Astrocyte of the spinal cord (primary cell): ENCODE measurements at regions not wholly inside any gene's neighbourhood (a gene's known extent, or its start where the extent isn't known, plus 50 kb on each side); places are given as distances from the start of the nearest gene placed in this dataset.
"Not testable (repeated sequence)": the region's sequence is repeated elsewhere in the genome, so short reads cannot be mapped to it uniquely, and the experiment has no call there.

Experiments used
- DNase-seq: peaks from one replicate; pipeline ENCODE4 v3.0.0; 2011; ENCODE audit warnings: low read depth, low spot score
- H3K4me3 ChIP-seq: 2 replicates; pipeline ENCODE4 v1.5.1; 2011; ENCODE audit warnings: low read depth, mild to moderate bottlenecking, low read length, moderate library complexity
- in situ Hi-C: cut with HindIII; loops from 2 replicates; pipeline ENCODE4 v1.10.0; 2017; ENCODE audit warnings: low sequenced_read_pairs
- TF ChIP-seq, protein P1 (sequence below): IDR thresholded peaks from 2 replicates; pipeline ENCODE4 v1.5.1; 2012; ENCODE audit warnings: low read depth, mild to moderate bottlenecking, low read length, inconsistent platforms

DNA sequence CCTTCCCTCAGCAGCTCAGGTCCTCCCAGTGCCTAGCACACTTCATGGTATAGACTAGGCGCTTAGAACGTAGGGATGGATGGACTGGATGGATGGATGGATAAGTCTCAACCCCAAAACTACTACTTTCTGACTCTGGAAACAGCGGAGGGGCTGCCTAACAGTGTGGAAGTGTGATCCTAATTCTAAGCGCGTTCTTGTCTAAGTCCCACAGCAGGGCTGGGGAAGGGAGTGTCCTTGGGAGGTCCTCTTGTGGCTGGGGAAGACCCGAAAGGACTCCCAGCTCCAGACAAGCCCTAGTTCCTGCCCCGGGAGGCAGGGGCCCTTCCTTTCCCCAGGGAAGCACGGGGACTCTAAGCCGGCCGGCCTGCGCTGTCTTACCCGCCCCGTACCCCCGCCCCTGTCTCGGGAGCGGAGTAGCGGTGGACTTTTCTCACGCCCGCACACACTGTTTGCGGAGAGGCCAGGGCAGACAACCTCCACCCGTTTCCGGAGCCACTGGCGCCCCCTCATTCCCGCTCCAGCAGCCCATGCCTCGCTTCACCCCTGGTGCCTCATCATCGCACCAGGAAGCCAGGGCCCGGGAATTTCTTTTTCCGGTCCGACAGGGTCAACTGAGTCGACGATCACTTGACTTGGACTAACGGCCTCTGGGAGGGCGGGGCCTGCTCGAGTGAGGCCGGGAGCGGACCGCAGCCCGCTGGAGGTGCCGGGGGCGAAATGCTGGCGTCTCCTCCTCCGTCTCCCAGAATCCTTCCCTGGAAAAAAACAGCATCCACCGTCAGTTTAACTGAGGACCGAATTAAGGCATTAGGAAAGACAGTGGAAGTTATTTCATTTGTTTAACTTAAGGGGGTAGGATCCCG lies 133.3 kb downstream of the TBC1D2B start:
- H3K4me3 ChIP-seq, result peak overlapping the region; percentile 24
- in situ Hi-C loops, result no loop called here
- TF ChIP-seq, protein P1, sequence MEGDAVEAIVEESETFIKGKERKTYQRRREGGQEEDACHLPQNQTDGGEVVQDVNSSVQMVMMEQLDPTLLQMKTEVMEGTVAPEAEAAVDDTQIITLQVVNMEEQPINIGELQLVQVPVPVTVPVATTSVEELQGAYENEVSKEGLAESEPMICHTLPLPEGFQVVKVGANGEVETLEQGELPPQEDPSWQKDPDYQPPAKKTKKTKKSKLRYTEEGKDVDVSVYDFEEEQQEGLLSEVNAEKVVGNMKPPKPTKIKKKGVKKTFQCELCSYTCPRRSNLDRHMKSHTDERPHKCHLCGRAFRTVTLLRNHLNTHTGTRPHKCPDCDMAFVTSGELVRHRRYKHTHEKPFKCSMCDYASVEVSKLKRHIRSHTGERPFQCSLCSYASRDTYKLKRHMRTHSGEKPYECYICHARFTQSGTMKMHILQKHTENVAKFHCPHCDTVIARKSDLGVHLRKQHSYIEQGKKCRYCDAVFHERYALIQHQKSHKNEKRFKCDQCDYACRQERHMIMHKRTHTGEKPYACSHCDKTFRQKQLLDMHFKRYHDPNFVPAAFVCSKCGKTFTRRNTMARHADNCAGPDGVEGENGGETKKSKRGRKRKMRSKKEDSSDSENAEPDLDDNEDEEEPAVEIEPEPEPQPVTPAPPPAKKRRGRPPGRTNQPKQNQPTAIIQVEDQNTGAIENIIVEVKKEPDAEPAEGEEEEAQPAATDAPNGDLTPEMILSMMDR, result no peak
- DNase-seq, result peak; percentile 66

DNA sequence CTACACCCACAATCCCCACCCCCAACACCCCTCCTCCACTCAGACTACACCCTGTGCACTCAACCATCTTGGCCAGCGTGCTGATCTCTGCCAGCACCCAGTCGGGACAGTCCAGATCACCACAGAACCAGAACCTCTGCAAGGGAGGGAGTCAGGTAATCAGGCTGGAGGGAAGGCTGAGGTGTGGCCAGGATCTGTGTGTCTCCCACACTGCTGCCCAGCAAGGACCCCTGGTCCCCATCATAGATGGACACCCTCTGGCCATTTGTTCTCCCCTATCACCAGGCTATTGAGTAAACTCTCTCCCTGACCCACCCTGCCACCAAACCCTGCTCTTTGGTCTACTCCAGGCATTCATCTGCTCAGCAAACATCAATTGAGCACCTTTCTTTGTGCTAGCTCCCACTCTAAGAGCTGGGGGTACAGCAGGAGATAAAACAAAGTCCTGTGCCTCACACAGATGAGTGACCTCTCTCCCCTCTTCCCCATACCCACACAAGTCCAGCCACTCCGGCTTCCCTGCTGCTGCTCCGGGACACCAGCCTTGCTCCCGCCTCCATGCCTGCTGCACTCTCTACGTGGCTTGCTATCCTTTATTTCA lies 134.8 kb downstream of the TBC1D2B start:
- in situ Hi-C loops, result no loop called here

DNA sequence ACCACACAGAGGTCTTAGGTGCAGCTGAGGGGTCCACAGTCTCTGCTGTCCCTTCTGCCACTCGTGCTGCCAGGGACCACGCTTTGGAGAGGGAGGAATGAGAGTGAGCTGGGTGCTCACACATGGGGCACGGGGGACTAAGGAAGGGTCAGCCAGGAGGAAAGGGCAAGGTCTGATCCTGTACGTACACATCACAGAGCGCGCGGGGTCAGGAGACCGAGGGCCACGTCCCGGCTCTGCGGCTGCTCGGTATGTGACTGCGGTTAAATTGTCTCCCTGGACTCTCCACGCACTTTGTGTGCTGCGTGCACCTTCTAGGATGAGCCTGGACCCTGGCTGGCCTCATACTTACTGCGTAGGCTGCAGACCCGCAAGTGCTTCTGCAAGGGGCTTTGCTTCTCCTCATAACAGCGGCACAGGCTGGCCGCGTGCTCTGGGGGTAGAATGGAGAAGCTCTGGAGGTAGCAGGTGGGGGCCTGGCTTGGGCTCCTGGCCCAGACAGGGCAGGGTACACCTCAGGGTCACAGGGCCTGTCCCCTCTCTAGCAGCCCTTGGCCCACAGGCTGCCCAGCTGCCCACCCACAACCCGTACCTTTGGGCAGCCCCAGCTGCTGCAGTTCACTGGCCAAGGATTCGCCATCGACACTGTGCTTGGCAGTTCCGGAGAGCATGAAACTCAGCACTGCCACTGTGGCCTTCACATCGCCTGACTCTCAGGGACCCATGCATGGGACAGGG lies 136.3 kb downstream of the TBC1D2B start:
- DNase-seq, in situ Hi-C loops, H3K4me3 ChIP-seq: not testable (repeated sequence)

More for the DNA sequence above, 134.8 kb downstream of the TBC1D2B start:
- H3K4me3 ChIP-seq, result no peak overlapping the region
- TF ChIP-seq, protein P1, result no peak
- no peak for DNase-seq

DNA sequence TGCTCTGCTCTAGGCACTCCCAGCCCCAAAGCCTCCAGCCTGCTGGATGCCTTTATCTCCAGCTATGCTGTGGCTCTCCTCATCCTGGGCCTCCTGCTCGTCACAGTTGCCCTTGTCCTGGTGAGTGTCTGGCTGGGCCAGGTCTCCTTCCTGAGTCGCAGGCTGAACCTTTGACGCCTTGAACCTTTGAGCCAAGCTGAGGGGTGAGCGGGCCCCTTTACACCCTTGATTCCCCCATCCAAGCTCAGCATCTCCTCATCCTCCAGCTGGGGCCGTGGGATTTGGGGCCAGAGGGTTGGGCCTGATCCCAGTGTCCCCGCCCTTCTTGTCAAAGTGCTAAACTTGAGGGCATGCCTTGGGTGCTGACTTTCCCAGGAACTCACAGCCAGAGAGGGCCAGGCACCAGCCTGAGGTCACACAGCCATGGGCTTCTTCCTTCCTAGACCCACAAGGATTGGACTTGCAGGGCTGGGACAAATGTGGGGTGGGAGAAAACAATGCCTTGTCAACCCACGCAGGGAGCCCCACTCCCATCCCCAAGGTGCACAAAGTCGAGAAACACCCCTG lies 137.0 kb downstream of the TBC1D2B start:
- in situ Hi-C loops, result no loop called here
- no peak overlapping the region for H3K4me3 ChIP-seq
- no peak for DNase-seq
- TF ChIP-seq, protein P1, result no peak

DNA sequence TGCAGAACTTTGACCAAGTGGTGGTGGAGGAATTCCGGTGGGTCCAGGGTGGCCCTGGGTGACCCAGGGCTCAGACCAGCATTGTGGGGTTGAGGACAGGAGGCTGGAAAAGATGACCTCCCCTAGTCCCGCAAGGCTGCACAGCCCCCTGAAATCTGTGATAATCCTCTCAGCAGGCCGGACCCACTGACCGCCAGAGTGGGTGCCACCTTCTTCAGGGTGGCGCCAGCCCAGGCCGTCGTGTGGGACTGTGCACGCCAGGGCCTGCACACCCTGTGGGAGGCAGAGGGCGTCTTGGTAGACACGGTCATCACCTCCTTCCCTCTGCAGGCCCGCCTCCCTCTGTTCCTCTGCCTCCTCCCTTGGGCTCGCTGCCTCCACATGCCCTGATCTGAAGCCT lies 137.7 kb downstream of the TBC1D2B start:
- TF ChIP-seq, protein P1, result no peak
- no peak for DNase-seq
- H3K4me3 ChIP-seq, result no peak overlapping the region
- in situ Hi-C loops, result no loop called here

DNA sequence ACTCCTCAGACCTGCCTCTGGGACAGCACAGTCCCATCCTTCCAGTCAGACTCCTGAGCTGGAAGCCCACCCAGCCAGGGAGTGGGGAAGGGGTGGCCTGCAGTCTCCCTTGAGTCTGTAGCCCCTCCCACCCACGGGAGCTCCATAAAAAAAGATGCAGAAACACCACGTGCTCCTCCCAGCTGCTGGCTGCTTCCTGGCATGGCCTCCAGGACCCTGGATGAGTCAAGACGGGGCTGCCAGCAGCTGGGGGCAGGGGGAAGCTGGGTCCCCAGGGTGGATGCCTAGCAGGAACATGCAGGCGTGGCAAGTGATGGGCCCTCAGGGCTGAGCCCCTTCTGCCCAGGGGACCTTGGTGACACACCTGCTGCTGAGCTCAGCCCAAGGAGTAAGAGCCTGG lies 138.5 kb downstream of the TBC1D2B start:
- H3K4me3 ChIP-seq, in situ Hi-C loops: not testable (repeated sequence)
- DNase-seq, result peak; percentile 4

DNA sequence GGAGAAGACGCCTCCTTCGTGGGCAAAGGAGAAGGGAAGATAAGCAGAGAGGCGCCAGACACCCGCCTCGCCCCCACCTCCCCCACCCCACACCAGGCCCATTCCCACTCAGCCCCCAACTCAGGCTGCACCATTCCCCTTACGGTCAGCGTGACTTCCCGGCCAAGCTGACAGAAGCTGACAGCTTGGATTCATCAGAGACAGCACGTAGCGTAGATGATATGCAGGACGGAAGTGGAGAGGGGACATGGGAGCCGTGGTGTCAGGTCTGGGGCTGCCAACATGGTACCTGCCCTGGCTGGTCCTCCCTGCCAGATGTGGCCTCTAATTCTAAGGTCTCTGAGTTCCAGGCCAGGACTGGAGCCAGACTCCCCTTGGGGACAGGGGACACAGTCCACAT lies 139.0 kb downstream of the TBC1D2B start:
- in situ Hi-C loops, result not testable (repeated sequence)

DNA sequence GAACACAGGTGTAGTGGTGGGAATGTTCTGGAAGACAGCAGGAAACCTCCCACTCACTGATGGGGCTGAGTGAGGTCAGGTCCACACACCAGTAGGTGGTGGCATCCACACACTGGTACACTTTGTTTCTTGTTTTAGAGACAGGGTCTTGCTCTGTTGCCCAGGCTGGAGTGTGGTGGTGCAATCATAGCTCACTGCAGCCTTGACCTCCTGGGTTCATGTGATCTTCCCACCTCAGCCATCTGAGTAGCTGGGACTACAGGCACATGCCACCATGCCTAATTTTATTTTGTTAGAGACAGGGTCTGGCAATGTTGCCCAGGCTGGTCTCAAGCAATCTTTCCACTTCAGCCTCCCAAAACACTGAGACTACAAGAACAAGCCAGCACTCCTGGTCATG lies 140.9 kb downstream of the TBC1D2B start:
- DNase-seq, in situ Hi-C loops, H3K4me3 ChIP-seq: not testable (repeated sequence)

More for the DNA sequence above, 139.0 kb downstream of the TBC1D2B start:
- DNase-seq, H3K4me3 ChIP-seq: not testable (repeated sequence)

DNA sequence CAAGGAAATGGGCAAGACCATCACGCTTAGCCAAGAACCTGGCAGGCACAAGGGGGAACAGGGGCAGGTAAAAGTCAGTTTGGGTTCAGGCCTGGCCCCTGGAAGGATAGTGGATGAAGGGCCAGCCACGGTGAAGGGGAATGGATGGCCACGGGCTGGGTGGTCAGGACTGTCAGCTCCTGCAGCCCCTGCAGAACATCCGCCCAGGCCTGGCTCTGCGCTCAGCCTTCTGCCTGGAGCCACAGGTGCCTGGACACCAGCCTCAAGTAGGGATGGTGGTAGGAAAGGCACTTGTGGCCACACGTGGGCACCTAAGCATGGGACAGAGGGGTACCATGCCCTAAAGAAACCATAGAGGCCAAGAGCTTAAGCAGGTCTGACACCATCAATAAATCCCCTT lies 143.0 kb downstream of the TBC1D2B start:
- H3K4me3 ChIP-seq, in situ Hi-C loops, DNase-seq: not testable (repeated sequence)

DNA sequence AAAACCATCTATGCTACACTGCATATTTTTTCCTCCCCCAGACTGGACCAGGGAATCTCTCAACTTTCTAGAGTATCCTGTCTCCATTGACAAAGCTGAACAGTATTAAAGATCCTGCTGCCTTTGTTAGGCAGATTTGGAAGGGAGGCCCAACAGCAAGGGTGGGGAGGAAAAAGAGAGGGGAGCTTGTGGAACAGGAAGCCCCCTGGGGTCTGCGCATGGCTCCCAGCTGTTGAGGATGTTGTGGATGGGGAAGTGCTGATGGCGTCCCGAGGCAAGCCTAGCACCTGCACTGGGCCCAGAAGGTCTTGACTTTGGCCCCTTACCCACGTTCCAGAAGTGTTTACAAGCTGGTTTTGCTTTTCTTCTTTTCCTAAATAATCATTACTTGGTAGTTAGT lies 146.6 kb downstream of the TBC1D2B start:
- in situ Hi-C loops, DNase-seq, H3K4me3 ChIP-seq: not testable (repeated sequence)

DNA sequence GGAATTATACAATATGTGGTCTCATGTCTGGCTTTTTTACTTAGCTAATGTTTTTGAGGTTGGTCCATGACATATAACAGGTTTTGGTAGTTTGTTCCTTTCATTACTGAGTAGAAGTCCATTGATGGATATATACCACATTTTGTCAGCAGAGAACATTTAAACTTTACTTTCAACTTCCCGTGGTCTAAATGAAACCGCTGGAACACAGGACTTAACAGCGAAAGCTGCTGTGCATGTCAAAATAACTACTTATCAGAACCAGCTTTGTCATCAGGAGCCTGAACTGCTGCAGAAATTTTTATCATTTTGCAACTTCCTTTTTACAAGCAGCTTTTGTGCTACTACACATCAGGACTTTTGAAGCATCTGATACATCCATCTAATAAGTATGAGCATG lies 147.0 kb downstream of the TBC1D2B start:
- in situ Hi-C loops, result not testable (repeated sequence)

DNA sequence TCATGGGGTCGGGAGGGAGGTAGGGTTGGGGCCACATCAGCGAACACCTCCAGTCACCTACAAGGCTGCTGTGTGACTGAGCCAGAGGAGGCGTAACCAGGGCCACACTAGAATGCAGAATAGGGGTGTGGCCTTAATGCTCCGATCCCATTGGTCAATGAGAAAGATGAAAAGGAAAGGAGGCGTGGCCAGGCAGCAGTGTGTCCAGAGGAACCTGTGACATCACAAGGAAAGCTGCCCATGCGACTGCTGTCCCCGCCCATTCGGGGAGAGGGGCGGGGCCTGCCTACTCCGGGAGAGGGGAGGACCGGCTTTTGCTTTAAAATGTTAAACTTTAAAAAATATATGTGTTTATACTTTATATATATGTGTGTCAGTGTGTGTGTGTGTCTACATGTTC lies 150.7 kb downstream of the TBC1D2B start:
- DNase-seq, H3K4me3 ChIP-seq, in situ Hi-C loops: not testable (repeated sequence)

More for the DNA sequence above, 147.0 kb downstream of the TBC1D2B start:
- not testable (repeated sequence) for H3K4me3 ChIP-seq, DNase-seq
